Stimulated activated CD4-positive, alpha-beta T cell treated with anti-CD3 and anti-CD28 coated beads, Interleukin-1b, Interleukin-23, amount 100 ng/mL, for 4 hours (primary cell): ENCODE measurements at regions not wholly inside any gene's neighbourhood (a gene's known extent, or its start where the extent isn't known, plus 50 kb on each side); places are given as distances from the start of the nearest gene placed in this dataset.
"Not testable (repeated sequence)": the region's sequence is repeated elsewhere in the genome, so short reads cannot be mapped to it uniquely, and the experiment has no call there.

Source experiments
- DNase-seq, 2 donors: peaks; one replicate each; pipeline ENCODE4 v3.0.0-alpha.2; 2020; ENCODE audit warnings: low read depth in 2 of 2

DNA sequence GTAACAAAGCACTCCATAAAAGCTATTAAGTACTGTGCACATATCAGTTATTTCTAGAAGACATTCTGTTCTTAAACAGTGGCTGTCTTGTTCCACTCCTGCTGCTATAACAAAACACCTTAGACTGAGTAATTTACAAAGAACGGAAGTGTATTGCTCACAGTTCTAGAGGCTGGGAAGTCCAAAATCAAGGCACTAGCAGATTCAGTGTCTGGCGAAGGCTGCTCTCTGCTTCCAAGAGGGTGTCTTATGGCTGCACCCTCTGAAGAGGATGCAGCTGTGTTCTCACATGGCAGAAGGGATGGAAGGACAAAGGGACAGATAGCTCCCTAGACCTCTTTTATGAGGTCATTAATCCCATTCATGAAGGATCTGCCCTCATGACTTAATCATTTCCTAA is 424.2 kb upstream of the ZMIZ1 start:
- DNase-seq, result no peak

DNA sequence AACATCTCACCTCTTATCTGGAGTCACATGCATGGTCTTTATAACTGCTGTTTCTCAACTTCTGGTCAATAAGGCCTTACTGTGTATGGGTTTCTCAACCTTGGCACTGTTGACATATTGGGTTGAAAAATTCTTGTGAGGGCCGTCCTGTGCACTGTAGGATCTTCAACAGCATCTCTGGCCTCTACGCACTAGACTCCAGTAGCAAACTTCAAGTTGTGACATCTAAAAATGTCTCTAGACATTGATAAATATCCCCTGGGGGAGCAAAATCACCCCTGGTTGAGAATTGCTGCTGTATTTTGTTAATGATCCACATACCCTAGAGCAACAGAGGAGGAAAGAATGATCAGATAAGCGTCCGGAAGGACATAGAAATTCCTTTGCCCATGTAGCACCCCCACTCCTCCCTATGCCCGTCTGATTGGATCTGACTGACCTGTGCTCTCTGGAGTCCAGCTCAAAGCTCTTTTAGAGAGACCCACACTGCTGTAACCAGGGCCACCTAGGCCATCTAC is 423.5 kb upstream of the ZMIZ1 start:
- no peak for DNase-seq

DNA sequence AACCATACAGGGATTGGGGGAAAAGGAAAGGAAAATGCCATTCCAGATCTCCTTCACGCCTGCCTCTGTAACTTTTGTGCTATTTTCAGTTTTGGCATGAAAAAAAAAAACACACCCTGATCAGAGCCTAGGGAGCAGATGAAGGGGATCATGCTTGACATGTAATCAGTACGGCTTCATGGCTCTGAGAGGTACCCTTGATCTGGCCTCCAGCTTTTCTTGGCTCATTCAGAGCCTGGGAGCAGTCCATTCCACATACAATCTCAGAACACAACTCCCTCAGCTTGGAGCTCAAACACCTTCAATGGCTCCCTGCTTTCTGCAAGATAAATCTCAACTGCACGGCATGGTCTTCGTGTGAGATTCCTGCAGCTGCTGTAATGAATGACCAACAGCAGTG is 422.8 kb upstream of the ZMIZ1 start:
- no peak for DNase-seq

DNA sequence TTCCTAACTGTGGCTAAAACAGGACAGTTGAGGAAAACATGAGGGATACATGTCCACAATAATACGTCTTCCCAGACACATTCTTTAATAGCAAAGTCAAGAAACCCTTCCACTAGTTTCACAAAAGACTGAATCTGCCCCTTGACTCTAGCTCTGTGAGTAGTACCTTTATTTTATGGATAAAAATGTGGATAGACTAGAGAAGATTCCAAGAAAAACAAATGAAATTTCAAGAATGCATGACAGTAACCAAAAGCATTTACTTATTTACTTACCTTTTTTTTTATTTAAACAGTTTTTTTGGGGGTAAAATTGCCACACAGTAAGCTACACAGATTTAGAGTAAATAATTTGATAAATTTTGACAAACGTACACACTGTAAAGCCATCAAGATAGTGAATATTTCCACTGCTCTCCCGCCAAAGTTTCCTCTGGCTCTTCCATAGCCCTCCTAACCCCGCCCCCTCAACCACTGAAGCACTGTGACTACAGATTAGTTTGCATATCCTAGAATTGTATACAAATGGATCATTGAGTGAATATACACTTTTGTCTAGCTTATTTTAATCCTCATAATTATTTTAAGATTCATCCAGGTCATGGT is 420.4 kb upstream of the ZMIZ1 start:
- DNase-seq, result no peak

DNA sequence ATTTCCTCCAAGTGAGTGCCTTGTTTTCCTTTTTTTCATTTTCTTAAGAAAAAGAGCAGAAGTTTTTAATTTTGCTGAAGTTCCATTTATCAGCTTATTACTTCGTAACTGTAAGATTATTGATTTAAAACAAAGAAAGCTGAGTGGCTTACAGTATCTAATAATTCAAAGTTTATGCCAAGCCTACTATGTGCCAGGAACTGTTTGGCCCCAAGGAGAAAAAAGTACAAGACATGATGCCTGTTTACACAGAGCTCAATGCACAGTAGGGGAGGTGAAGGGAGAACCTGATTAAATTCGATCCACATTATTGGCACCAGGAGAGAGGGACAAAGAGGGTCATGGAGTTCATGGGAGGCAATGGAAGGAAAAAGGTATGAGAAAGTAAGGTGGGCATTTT is 419.3 kb upstream of the ZMIZ1 start:
- DNase-seq, result no peak

DNA sequence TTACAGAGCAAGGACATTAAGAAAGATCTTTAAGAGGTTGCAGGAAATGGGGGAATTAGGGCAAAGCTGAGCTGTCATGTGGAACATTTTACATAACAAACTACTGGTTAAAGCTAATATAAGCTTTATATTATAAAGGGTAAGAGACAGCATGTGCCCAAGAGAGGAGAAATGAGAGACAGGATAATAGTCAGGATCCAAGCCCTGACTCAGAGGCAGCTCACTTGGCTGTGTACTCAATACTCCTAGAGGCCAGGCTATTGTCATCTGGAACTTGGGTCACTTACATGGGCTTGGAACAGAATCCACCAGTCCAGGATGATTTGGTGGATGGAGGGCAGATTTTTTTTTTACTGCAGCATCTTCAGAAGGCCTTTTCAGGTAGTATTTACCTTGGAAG is 418.6 kb upstream of the ZMIZ1 start:
- no peak for DNase-seq

DNA sequence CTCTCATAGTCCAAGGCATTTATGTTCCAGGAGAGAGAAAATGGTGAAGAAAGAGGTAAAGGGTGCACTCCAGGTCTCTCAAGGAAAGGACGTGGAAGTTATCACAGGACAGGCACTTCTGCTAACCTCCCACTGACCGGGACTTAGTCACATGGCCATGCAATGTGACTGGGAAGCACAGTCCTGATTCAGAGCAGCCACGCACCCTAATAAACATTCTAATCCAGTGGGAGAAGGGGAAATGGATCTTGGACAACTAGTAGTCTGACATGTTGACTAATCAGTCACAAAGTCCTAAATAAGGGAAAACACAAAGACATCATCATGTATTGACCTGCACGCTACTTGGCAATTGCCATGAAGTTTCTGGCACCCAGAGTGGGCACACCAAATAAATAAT is 417.5 kb upstream of the ZMIZ1 start:
- DNase-seq, result no peak

DNA sequence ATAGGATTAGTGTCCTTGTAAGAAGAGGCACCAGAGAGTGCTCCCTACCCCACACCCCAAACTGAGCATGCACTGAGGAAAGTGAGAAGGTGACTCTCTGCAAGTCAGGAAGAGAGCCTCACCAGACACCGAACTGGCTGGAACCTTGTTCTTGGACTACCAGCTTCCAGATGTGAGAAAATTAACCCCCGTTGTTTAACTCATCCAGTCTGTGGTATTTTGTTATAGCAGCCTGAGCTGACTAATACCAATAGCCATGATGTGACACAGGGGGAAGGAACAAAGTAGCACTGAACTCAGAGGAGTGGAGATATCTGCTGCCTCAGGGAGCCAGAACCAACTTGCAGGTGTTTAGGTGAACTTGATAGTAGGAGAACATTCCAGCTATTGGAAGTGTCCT is 415.2 kb upstream of the ZMIZ1 start:
- no peak for DNase-seq

DNA sequence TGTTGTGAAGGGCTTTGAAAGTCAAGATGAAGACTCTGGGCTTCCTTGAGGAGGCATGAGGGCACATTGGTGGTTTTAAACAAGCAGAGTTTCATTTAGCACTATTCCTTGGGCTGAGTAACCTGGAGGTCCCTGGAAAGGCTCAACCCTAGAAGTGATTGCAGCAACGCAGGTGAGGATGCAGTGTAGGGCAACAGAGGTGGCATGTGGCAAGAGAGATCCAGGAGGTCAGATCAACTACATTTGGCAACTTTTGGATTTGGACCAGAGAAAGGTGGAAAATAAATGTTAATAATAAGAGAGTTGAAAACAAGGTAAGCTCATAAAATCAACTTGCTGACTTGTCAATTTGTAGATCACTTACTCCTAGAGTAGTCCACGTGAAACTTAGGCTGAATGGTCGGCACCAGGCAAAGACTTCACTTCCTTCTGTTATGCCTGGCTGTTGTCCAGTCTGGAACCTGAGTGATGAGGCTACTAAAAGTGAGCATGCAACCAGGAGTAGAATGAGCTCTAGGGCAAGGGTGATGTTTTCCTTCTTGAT is 414.6 kb upstream of the ZMIZ1 start:
- no peak for DNase-seq

DNA sequence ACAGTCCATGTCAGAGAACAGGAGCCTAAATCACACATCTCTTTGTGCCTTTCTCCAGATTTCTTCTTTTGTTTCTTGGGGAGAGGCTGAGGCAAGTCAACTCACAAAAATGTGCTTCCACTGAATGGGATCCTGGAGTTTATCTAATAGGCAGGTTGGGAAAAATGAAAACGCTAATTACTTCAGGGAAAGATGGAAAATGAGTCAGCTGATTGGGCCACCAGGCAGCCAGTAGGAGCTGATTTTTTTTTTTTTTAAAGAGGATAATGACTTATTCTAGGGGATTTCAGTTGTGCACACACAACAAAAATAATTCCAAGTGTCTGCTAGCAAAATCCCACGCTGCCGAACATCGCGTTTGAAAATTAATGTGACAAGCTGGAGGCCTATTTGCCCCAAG is 412.8 kb upstream of the ZMIZ1 start:
- no peak for DNase-seq

DNA sequence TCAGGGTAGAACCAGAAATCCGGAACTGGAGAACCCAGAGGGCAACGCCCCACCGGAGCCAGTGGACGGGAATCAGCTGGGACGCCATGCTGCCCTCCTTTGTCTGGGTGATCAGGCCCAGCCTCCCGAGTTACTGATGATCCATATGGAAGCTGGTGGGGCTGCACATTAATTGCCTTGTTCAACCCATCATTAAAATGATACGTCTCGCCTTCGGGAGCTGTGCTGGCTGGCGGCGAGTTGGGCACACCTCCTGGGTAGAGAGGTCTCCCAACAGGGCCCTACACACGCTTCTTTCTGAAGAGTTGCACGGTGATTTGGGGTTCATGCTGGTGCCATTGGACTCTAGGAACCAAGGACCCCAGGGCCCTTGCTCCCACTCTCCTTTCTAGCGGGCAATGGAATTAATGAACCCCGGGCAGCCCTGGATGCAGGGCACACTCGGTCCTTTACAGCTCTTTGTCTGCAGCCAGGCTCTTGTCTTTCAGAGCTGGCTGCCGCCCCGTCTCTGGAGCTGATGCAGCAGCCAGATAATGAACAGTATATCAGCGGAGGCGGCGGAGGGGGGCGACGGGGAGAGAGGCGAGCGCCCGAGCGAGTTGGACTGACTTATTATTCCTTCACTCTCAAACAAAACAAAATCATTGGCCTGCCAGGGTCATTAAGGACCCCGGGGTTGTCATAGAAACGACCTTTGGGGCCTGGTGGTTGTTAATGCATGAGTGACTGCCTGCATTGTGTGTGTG is 412.2 kb upstream of the ZMIZ1 start:
- DNase-seq, result no peak

DNA sequence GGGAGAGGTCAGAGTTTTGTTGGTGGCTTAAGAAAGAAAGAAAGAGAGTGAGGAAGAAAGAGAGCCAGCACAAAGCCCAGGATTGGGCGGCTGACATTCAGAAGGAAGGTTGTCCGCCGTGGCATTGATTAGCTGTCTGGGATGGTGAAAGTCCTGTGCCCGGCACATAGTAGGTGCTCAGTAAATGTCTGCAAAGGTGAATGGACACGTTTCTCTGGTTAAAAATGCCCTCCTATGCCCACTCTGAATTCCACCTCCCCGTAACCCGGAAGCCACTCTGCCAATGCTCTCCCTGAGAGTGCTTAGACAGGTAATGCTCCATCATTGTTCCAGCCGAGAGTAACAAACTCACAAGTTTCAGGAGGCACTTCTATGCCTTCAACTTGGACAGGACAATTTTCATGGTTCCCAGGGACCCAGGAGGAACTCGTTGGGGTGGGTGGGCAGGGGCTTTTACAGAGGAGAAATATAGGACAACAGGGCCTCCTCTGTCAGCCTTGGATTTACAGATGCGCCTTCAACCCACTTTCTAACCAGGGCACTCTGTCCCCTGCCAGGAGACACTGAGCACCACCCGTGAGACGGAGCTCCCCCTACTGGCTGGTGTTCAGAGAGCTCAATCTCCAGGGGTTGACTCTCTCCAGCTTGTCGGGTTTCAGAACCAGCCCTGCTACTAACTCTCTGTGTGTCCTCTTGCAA is 411.5 kb upstream of the ZMIZ1 start:
- peak; percentile 37 to 62 for DNase-seq

DNA sequence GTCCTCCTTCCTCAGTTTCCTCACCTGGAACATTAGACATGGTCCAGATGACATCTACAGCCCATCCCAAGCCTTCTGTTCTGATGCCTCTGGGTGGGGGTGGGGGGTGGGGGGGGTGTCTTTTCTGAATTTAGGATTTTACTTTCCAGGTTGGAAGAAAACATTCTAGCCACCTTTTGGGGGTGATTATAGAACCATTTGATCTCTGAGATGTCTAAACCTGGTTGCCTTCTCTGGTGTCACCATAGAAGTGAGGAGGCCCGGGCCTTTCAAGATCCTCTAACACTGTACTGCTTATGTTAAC is 411.0 kb upstream of the ZMIZ1 start:
- DNase-seq, result no peak

DNA sequence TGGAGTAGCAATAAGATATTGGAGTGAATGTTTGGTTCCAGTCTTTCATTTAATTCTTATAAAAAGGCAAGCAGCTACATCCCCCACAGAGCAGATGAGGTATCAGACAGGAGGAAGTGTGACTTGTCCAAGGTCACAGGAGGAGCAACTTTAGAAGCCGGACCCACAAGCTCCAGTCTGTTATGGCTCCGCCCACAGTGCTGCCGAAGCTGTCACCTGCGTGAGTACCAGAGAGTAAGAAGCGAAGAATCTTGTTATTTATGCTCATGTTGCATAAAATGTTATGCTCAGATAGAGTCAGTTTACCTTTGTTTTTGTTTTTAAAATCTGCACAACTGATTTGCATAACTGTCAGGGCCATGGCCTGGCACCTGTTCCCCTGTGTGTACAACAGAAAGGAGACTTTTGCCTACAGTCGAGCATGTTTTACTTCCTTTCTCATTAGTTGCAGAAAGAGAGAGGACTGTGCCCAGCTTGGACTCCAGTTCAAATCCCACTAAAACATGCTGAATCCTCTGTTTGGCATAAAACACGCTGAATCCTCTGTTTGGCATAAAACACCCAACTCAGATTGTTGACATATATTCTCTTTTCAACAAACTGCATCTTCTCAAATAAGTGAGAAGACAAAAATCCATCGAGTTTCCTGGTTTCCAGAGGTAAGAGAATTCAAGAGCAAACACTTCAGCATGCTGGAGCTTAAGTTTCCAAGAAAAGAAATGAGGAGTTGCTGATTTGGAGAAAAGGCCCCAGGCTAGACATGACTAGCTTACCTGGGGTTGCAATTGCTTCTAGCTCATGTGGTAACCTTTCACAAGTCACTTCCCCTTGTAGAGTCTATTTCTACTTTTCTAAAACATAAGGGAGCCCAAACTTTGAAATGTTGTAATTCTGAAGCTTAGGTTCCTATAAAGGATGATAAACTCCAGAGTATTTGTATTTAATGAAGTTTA is 409.8 kb upstream of the ZMIZ1 start:
- DNase-seq, result no peak

DNA sequence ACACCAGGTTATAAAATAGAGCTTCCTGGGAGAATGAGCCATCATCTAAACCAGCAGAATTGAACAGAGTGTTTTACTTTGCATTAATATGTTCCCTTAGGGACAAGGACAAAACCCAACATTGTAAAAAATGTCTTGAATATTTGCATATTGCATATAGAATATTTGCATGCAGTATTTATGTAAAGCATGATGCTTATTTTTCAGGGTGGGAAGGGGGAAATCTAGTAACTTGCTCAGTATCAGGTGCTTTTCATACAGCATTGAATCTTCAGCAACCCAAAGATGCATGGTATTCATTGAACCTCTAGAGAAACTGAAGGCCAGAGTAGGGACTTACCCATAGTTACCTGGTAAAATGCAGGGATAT is 409.2 kb upstream of the ZMIZ1 start:
- DNase-seq, result no peak

DNA sequence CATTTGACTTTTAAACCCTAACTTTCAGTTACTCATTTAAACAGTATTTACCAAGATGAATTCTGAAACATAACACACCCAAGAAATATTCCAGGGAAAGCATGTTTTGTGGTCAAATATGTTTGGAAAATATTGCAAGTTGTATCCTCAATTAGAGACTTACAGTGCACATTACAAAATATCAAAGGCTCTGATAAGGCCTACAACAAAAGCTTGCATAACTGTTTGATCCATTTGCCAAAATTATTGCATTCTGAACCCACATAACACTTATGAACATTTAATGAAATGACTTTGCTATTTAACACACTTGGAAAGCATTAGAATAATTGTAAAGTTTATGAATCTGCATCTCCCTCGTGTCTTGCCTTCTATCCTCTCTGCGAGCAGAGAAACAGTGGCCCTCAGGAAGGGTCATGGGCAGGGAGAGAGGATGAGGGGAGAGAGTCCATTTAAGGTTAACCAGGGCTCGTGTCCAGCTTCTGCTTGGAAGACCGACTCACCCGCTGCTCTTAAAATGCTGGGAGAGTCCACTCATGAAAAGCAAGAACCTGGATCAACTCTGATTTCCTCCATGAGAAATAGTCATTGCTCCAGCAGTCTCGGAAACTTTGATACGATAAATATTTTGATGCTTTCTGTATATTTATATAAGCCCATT is 408.2 kb upstream of the ZMIZ1 start:
- no peak for DNase-seq

DNA sequence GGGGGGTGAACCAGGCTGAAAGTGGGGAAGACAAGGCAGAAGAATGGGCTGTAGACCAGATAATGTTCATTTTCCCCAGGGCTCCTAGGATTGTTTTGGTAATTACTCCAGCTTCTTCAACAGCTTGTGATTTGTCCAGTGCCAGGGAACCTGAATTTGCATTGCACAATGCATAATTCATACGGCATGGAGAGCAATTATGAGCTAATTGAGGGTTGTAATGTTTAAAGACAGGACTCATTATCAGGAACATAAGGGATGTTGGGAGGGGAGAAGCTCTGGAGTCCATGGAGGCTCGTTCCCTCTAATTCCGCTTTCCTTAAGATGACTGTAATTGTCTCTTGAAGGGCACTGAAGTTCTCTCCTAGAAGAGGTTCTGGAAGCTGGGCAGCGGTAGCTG is 405.0 kb upstream of the ZMIZ1 start:
- DNase-seq, result no peak

DNA sequence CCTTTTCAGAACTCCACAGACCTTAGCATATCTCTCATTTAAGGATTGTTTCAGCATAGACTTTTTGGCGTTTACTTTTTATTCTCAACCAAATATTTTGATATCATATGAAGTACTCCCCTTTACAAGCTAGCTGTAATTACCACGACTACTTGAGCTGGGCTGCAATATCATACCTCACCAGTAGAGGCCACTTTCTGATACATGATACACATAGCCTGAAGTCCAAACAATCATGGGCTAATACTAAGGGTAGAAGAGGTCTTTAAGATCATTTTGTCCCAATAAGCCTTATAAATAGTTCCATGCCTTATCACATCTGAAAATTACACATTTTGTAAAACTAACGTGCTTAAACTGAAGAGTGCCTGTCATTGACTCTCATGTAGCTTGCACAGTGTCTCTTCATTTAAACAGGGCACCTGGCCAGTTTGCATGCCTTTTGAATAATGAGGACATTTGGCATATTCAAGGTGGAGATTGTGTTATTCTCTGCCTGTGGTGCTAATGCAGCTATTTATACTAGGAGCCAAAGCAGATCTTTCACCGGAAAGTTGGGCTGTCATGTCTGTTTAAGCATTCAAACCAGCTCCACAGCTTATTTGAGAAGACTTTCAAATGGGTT is 403.7 kb upstream of the ZMIZ1 start:
- DNase-seq, result no peak

DNA sequence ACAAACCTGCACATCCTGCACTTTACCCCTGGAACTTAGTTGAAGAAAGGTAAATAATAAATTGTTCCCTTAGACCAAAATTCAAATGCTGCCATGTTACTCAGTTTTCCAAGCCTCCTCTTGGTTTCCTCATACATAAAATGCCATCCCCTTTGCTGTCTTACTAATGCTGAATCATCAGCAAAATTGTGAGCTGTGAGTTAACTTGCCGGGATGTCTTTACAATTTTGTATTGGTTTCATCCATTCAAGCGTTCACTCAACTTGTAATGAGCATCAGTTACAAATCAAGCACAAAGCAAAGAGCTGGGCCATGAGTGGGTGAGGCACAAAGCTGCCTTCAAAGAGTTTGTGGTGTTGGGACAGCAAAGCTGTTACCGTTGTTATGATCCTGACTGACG is 395.8 kb upstream of the ZMIZ1 start:
- no peak for DNase-seq

DNA sequence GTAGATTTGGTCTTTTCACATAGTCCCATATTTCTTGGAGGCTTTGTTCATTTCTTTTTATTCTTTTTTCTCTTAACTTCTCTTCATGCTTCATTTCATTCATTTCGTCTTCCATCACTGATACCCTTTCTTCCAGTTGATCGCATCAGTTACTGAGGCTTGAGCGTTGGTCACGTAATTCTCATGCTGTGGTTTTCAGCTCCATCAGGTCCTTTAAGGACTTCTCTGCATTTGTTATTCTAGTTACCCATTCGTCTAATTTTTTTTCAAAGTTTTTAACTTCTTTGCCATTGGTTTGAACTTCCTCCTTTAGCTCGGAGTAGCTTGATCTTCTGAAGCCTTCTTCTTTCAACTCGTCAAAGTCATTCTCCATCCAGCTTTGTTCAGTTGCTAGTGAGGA is 387.6 kb upstream of the ZMIZ1 start:
- DNase-seq, result not testable (repeated sequence)

DNA sequence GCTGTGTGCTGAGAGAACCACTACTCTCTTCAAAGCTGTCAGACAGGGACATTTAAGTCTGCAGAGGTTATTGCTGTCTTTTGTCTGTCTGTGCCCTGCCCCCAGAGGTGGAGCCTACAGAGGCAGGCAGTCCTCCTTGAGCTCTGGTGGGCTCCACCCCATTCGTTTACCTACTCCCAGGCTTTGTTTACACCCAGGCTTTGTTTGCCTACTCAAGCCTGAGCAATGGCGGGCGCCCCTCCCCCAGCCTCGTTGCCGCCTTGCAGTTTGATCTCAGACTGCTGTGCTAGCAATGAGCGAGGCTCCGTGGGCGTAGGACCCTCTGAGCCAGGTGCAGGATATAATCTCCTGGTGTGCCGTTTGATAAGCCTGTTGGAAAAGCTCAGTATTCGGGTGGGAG is 386.8 kb upstream of the ZMIZ1 start:
- not testable (repeated sequence) for DNase-seq
